Astrocyte of the spinal cord (primary cell): ENCODE measurements at regions not wholly inside any gene's neighbourhood (a gene's known extent, or its start where the extent isn't known, plus 50 kb on each side); places are given as distances from the start of the nearest gene placed in this dataset.

Experiments used
- DNase-seq: peaks from one replicate; pipeline ENCODE4 v3.0.0; 2011; ENCODE audit warnings: low read depth, low spot score
- H3K4me3 ChIP-seq: 2 replicates; pipeline ENCODE4 v1.5.1; 2011; ENCODE audit warnings: low read depth, mild to moderate bottlenecking, low read length, moderate library complexity
- CTCF ChIP-seq: IDR thresholded peaks from 2 replicates; pipeline ENCODE4 v1.5.1; 2012; ENCODE audit warnings: low read depth, mild to moderate bottlenecking, low read length, inconsistent platforms
- in situ Hi-C: cut with HindIII; loops from 2 replicates; pipeline ENCODE4 v1.10.0; 2017; ENCODE audit warnings: low sequenced_read_pairs

- TF ChIP-seq CTCF: no peak
- no peak overlapping the region for H3K4me3 ChIP-seq
- no peak for DNase-seq
- in situ Hi-C loops: no loop called here
These were observed 98.9 kb upstream of the DPYD start for GRCh38 chr1:98019747-98020146.

GRCh38 chr1:98018074-98018473 lies 97.2 kb upstream of the DPYD start:
- in situ Hi-C loops: no loop called here

GRCh38 chr1:98017184-98017583 lies 96.3 kb upstream of the DPYD start:
- no peak overlapping the region for H3K4me3 ChIP-seq
- no peak for DNase-seq
- TF ChIP-seq CTCF: no peak
- in situ Hi-C loops: no loop called here

More at GRCh38 chr1:98018074-98018473, 97.2 kb upstream of the DPYD start:
- DNase-seq: no peak
- no peak overlapping the region for H3K4me3 ChIP-seq
- TF ChIP-seq CTCF: no peak

- no peak for DNase-seq
- H3K4me3 ChIP-seq: no peak overlapping the region
- in situ Hi-C loops: no loop called here
- no peak for TF ChIP-seq CTCF
These were observed 87.5 kb upstream of the DPYD start for GRCh38 chr1:98008373-98008772.

- H3K4me3 ChIP-seq: no peak overlapping the region
- no peak for TF ChIP-seq CTCF
- in situ Hi-C loops: no loop called here
- no peak for DNase-seq
These were observed 84.6 kb upstream of the DPYD start for GRCh38 chr1:98005326-98006010.

- H3K4me3 ChIP-seq: no peak overlapping the region
- no peak for DNase-seq
- in situ Hi-C loops: no loop called here
- no peak for TF ChIP-seq CTCF
These were observed 82.6 kb upstream of the DPYD start for GRCh38 chr1:98003442-98003841.
